GM13976 (cell line): ENCODE measurements at regions not wholly inside any gene's neighbourhood (a gene's known extent, or its start where the extent isn't known, plus 50 kb on each side); places are given as distances from the start of the nearest gene placed in this dataset.

Experiments
- DNase-seq: peaks from one replicate; pipeline ENCODE4 v3.0.0; 2012; ENCODE audit warnings: low spot score
- in situ Hi-C: fragments of 300-500 bp; cut with MboI; formaldehyde crosslinking; loops from one replicate; pipeline ENCODE4 v1.12.0; 2022; ENCODE audit warnings: low sequenced_read_pairs, mixed read lengths, inconsistent platforms; ENCODE audit not compliant: unreplicated experiment
- TF ChIP-seq, protein P1 (sequence below): IDR thresholded peaks from 2 replicates; pipeline ENCODE4 v1.5.1; 2012; ENCODE audit warnings: borderline replicate concordance, mild to moderate bottlenecking; ENCODE audit not compliant: insufficient read depth; ENCODE audit errors: extremely low read depth, missing control alignments, control extremely low read depth

DNA sequence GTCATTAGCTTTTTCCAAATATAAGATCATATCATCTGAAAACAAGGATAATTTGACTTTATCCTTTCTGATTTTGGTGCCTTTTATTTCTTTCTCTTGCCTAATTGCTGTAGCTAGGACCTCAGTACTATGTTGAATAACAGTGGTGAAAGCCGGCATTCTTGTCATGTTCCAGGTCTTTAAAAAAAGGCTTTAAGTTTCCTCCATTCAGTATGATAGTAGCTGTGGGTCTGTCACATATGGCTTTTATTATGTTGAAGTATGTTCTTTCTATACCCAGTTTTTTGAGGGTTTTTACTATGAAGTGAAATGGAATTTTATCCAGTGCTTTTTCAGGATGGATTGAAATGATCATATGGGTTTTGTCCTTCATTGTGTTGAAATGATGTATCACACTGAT lies 115.8 kb downstream of the DUSP10 start:
- no peak for DNase-seq
- TF ChIP-seq, protein P1, sequence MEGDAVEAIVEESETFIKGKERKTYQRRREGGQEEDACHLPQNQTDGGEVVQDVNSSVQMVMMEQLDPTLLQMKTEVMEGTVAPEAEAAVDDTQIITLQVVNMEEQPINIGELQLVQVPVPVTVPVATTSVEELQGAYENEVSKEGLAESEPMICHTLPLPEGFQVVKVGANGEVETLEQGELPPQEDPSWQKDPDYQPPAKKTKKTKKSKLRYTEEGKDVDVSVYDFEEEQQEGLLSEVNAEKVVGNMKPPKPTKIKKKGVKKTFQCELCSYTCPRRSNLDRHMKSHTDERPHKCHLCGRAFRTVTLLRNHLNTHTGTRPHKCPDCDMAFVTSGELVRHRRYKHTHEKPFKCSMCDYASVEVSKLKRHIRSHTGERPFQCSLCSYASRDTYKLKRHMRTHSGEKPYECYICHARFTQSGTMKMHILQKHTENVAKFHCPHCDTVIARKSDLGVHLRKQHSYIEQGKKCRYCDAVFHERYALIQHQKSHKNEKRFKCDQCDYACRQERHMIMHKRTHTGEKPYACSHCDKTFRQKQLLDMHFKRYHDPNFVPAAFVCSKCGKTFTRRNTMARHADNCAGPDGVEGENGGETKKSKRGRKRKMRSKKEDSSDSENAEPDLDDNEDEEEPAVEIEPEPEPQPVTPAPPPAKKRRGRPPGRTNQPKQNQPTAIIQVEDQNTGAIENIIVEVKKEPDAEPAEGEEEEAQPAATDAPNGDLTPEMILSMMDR: no peak
- in situ Hi-C loops: no loop called here

DNA sequence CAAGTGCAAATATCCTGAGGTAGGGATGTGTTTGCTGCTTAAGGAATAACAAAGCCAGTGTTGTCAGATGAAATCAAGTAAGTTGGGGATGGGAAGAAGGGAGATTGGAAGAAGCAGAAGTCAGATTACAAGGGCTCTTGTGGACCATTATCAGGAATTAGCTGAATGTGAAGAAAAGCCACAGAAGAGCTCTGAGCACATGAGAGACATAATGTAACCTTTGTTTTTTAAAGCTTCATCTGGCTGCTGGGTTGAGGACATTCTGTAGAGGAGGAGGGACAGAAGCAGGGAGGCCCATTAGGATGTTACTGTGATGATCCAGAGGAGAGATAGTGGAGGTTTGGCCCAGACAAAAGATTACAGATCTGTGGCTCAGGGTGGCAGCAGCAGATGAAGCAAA lies 111.7 kb downstream of the DUSP10 start:
- in situ Hi-C loops: no loop called here
- TF ChIP-seq, protein P1: no peak
- no peak for DNase-seq

DNA sequence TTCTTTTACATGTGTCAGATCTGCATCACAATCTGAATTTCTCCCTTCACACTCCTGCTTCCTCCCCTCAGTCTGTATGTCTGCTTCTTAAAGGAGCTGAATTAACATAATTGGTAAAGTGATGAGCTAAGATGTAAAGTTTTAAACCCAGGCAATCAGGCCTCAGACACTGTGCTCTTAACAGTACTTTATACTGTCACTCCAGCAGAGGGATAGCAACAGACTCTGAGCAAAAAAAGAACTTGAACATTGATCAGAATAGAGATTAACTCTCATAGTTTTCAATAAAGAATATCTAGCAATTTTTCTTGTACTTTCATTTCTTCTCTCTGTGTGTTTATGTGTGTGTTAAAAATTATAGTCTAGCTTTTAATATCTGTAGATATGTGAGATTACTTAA lies 110.3 kb downstream of the DUSP10 start:
- no peak for DNase-seq
- TF ChIP-seq, protein P1: no peak
- in situ Hi-C loops: no loop called here

DNA sequence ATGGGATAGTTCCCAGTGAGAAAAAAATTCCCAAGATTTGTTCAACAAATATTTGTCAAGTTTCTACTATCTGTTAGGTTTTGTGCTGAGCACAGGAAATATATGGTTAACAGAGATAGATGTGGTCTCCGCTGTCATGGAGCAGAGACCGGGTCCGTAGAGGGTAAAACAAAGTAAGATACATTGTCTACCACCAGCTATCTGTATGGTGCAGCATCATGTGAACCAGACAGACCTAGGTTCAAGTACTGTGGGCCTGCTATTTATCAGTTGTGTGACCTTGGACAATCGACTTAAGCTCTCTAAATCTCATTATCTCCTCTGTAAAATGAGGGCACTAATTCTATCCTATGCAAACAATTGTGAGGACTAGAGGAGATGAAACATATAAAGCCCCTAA lies 109.8 kb downstream of the DUSP10 start:
- in situ Hi-C loops: no loop called here
- TF ChIP-seq, protein P1: no peak
- DNase-seq: no peak

- in situ Hi-C loops: no loop called here
- DNase-seq: no peak
- TF ChIP-seq, protein P1: no peak
Measured at GRCh38 chr1:221633841-221634409, 108.0 kb downstream of the DUSP10 start.

DNA sequence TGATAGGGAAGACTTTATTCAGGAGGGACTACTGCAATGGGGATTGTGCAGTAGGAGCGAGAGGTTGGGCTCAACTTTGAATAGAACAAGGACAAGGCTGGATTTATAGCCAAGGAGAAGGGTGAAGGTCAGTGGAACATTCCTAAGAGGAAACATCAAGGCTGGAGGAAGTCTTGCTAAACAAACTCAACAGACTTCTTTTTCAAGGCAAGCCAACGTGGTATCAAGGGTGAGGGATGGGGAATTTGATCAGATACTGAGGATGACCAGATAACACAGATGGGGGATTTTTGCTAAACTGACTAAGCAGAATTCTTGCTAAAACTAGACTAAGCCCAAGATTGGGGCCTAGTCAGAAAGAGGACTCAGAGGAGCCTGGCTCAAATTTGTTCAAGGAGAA lies 107.3 kb downstream of the DUSP10 start:
- TF ChIP-seq, protein P1: no peak
- in situ Hi-C loops: no loop called here
- DNase-seq: no peak
